Thoracic aorta (tissue), 2 donors: ENCODE measurements at regions not wholly inside any gene's neighbourhood (a gene's known extent, or its start where the extent isn't known, plus 50 kb on each side); places are given as distances from the start of the nearest gene placed in this dataset.

Experiments used
- ATAC-seq: fragments of 150-250 bp; one replicate; pipeline ENCODE4 v1.8.0; 2017; ENCODE audit warnings: low read depth; ENCODE audit not compliant: insufficient number of reproducible peaks, low FRiP score
- DNase-seq: peaks from one replicate; pipeline ENCODE4 v3.0.0-alpha.2; 2020; ENCODE audit warnings: low spot score
- H3K27ac ChIP-seq, 2 donors: fragments of 200-600 bp; sonication (generic); 1 replicate in 1 of 2; 2 replicates in 1 of 2; pipeline ENCODE4 v1.5.1; 2016; ENCODE audit warnings: mild to moderate bottlenecking in 2 of 2, moderate library complexity in 2 of 2
- H3K27me3 ChIP-seq: fragments of 200-600 bp; sonication (generic); replicated peaks from 2 replicates; pipeline ENCODE4 v1.6.0; 2016; ENCODE audit warnings: mild to moderate bottlenecking; ENCODE audit not compliant: insufficient read depth
- H3K36me3 ChIP-seq: fragments of 200-600 bp; sonication (generic); one replicate; pipeline ENCODE4 v1.5.1; 2016
- H3K4me1 ChIP-seq, 2 donors: fragments of 200-600 bp; sonication (generic); 1 replicate in 1 of 2; 2 replicates in 1 of 2; pipeline versions ENCODE4 v1.5.1 to v1.6.0; 2016; ENCODE audit warnings: low read depth in 2 of 2, mild to moderate bottlenecking in 1 of 2; ENCODE audit not compliant: control insufficient read depth in 1 of 2
- H3K4me3 ChIP-seq: fragments of 200-600 bp; sonication (generic); 2 replicates; pipeline ENCODE4 v1.5.1; 2016; ENCODE audit warnings: mild to moderate bottlenecking
- H3K9me3 ChIP-seq: fragments of 200-600 bp; sonication (generic); 2 replicates; pipeline ENCODE4 v1.5.1; 2016
- CTCF ChIP-seq: fragments of 200-600 bp; sonication (generic); IDR thresholded peaks from one replicate; pipeline ENCODE4 v1.5.1; 2019; ENCODE audit warnings: antibody characterized with exemption

GRCh38 chr7:85748861-85749260 is 562.0 kb upstream of the SEMA3D start:
- ATAC-seq, result no peak
- Histone ChIP-seq H3K4me1 (no peaks in the 10 kb centered on the region), H3K27ac (no peak overlapping the region), H3K4me3 (no peak overlapping the region), H3K27me3 (no peaks in the 10 kb centered on the region), H3K9me3 (no peaks in the 10 kb centered on the region), H3K36me3 (no peaks in the 10 kb centered on the region)
- DNase-seq, result no peak
- TF ChIP-seq CTCF, result no peak

- H3K27me3 ChIP-seq, result no peaks in the 10 kb centered on the region
- TF ChIP-seq CTCF, result no peak
- no peaks in the 10 kb centered on the region for H3K36me3 ChIP-seq
- ATAC-seq, result no peak
- no peak for DNase-seq
- no peak overlapping the region for H3K27ac ChIP-seq
- no peaks in the 10 kb centered on the region for H3K4me1 ChIP-seq
- H3K9me3 ChIP-seq, result peaks cover 4% of the 10 kb centered on the region
- H3K4me3 ChIP-seq, result no peak overlapping the region
Observed at GRCh38 chr7:85737426-85737825, 550.6 kb upstream of the SEMA3D start.

- Histone ChIP-seq H3K4me3 (no peak overlapping the region), H3K36me3 (no peaks in the 10 kb centered on the region), H3K9me3 (peaks cover 4% of the 10 kb centered on the region), H3K27ac (no peak overlapping the region), H3K4me1 (no peaks in the 10 kb centered on the region), H3K27me3 (no peaks in the 10 kb centered on the region)
- DNase-seq, result no peak
- no peak for TF ChIP-seq CTCF
- ATAC-seq, result no peak
Observed at GRCh38 chr7:85736085-85736484, 549.2 kb upstream of the SEMA3D start.

- ATAC-seq, result no peak
- peaks cover 4% of the 10 kb centered on the region for H3K9me3 ChIP-seq
- no peak for TF ChIP-seq CTCF
Observed at GRCh38 chr7:85734823-85735222, 548.0 kb upstream of the SEMA3D start.

GRCh38 chr7:85733169-85733915 is 546.5 kb upstream of the SEMA3D start:
- no peak overlapping the region for H3K4me3 ChIP-seq
- peaks cover 4% of the 10 kb centered on the region for H3K9me3 ChIP-seq
- TF ChIP-seq CTCF, result no peak
- no peak for ATAC-seq
- no peaks in the 10 kb centered on the region for H3K36me3 ChIP-seq
- no peak overlapping the region for H3K27ac ChIP-seq
- no peaks in the 10 kb centered on the region for H3K27me3 ChIP-seq
- no peak for DNase-seq
- no peaks in the 10 kb centered on the region for H3K4me1 ChIP-seq

More at GRCh38 chr7:85734823-85735222, 548.0 kb upstream of the SEMA3D start:
- Histone ChIP-seq H3K4me3 (no peak overlapping the region), H3K36me3 (no peaks in the 10 kb centered on the region), H3K4me1 (no peaks in the 10 kb centered on the region), H3K27ac (no peak overlapping the region), H3K27me3 (no peaks in the 10 kb centered on the region)
- no peak for DNase-seq
